GM12892 (cell line): ENCODE measurements at regions not wholly inside any gene's neighbourhood (a gene's known extent, or its start where the extent isn't known, plus 50 kb on each side); places are given as distances from the start of the nearest gene placed in this dataset.

ENCODE experiments used
- POLR2A ChIP-seq: IDR thresholded peaks from 2 replicates; pipeline ENCODE4 v1.6.1; 2011; ENCODE audit warnings: low read depth, low read length, control low read depth
- POLR2AphosphoS5 ChIP-seq: IDR thresholded peaks from 2 replicates; pipeline ENCODE4 v1.6.1; 2011; ENCODE audit warnings: low read depth, low read length, control low read depth
- TAF1 ChIP-seq: IDR thresholded peaks from 2 replicates; pipeline ENCODE4 v1.6.1; 2011; ENCODE audit warnings: low read depth, mild to moderate bottlenecking, control low read depth, low read length, borderline replicate concordance

GRCh38 chr15:84142888-84143337, 92.7 kb upstream of the GOLGA6L4 start:
- TF ChIP-seq POLR2A (no peak), POLR2AphosphoS5 (no peak), TAF1 (no peak)
